H9 (cell line): ENCODE measurements at regions not wholly inside any gene's neighbourhood (a gene's known extent, or its start where the extent isn't known, plus 50 kb on each side); places are given as distances from the start of the nearest gene placed in this dataset.

Source experiments
- DNase-seq: peaks from one replicate; pipeline ENCODE4 v3.0.0-alpha.2; 2017
- H2AFZ ChIP-seq: one replicate; pipeline ENCODE4 v1.6.1; 2013; ENCODE audit warnings: mild to moderate bottlenecking, low read length, control low read depth, moderate library complexity
- H2AK5ac ChIP-seq: 2 replicates; pipeline ENCODE4 v1.6.1; 2013; ENCODE audit warnings: low read length, control low read depth, mixed read lengths; ENCODE audit not compliant: insufficient read length
- H2BK120ac ChIP-seq: one replicate; pipeline ENCODE4 v1.6.1; 2013; ENCODE audit warnings: low read depth, mild to moderate bottlenecking, low read length, control low read depth, inconsistent platforms; ENCODE audit not compliant: poor library complexity, severe bottlenecking
- H2BK12ac ChIP-seq: 2 replicates; pipeline ENCODE4 v1.6.1; 2013; ENCODE audit warnings: low read length, control low read depth, mixed read lengths, low read depth; ENCODE audit not compliant: insufficient read length
- H2BK15ac ChIP-seq: 2 replicates; pipeline ENCODE4 v1.6.1; 2013; ENCODE audit warnings: low read depth, low read length, control low read depth
- H2BK20ac ChIP-seq: one replicate; pipeline ENCODE4 v1.6.1; 2013; ENCODE audit warnings: low read depth, mild to moderate bottlenecking, low read length, control low read depth, inconsistent platforms; ENCODE audit not compliant: poor library complexity, severe bottlenecking
- H2BK5ac ChIP-seq: 2 replicates; pipeline ENCODE4 v1.6.1; 2013; ENCODE audit warnings: low read length, control low read depth, mixed read lengths; ENCODE audit not compliant: insufficient read length
- H3K14ac ChIP-seq: 2 replicates; pipeline ENCODE4 v1.6.1; 2013; ENCODE audit warnings: low read length, control low read depth; ENCODE audit not compliant: insufficient read depth
- H3K18ac ChIP-seq: 2 replicates; pipeline ENCODE4 v1.6.1; 2013; ENCODE audit warnings: low read depth, mild to moderate bottlenecking, mixed read lengths, low read length, control low read depth; ENCODE audit not compliant: insufficient read length
- H3K23ac ChIP-seq: 2 replicates; pipeline ENCODE4 v1.6.1; 2013; ENCODE audit warnings: low read length, control low read depth, mixed read lengths, low read depth; ENCODE audit not compliant: insufficient read length
- H3K23me2 ChIP-seq: 2 replicates; pipeline ENCODE4 v1.6.1; 2013; ENCODE audit warnings: low read depth, mild to moderate bottlenecking, mixed read lengths, low read length, control low read depth; ENCODE audit not compliant: insufficient read length, poor library complexity, severe bottlenecking
- H3K27ac ChIP-seq: 2 replicates; pipeline ENCODE4 v1.5.1; 2013; ENCODE audit warnings: low read length, control low read depth, mixed read lengths, low read depth; ENCODE audit not compliant: insufficient read length
- H3K27me3 ChIP-seq: 2 replicates; pipeline ENCODE4 v1.6.1; 2013; ENCODE audit warnings: low read length, control low read depth, inconsistent platforms; ENCODE audit not compliant: insufficient read depth
- H3K4ac ChIP-seq: 2 replicates; pipeline ENCODE4 v1.6.1; 2013; ENCODE audit warnings: low read depth, mild to moderate bottlenecking, control low read depth, inconsistent platforms, low read length, moderate library complexity
- H3K4me1 ChIP-seq: 2 replicates; pipeline ENCODE4 v1.6.1; 2013; ENCODE audit warnings: low read length, control low read depth, inconsistent platforms; ENCODE audit not compliant: insufficient read depth
- H3K4me2 ChIP-seq: 2 replicates; pipeline ENCODE4 v1.6.1; 2013; ENCODE audit warnings: low read length, control low read depth, mixed read lengths; ENCODE audit not compliant: insufficient read length, insufficient read depth
- H3K56ac ChIP-seq: 2 replicates; pipeline ENCODE4 v1.6.1; 2013; ENCODE audit warnings: low read depth, mild to moderate bottlenecking, mixed read lengths, low read length, control low read depth; ENCODE audit not compliant: insufficient read length
- H3K79me1 ChIP-seq: 2 replicates; pipeline ENCODE4 v1.6.1; 2013; ENCODE audit warnings: low read depth, mild to moderate bottlenecking, moderate library complexity, low read length, control low read depth, inconsistent platforms; ENCODE audit not compliant: insufficient read depth, poor library complexity, severe bottlenecking
- H3K79me2 ChIP-seq: 2 replicates; pipeline ENCODE4 v1.6.1; 2013; ENCODE audit warnings: low read length, control low read depth, inconsistent platforms; ENCODE audit not compliant: insufficient read depth
- H3K9ac ChIP-seq: 2 replicates; pipeline ENCODE4 v1.6.1; 2013; ENCODE audit warnings: low read length, control low read depth, mixed read lengths; ENCODE audit not compliant: insufficient read length; ENCODE audit errors: extremely low read depth
- H3K9me3 ChIP-seq: one replicate; pipeline ENCODE4 v1.6.1; 2013; ENCODE audit warnings: low read depth, low read length, inconsistent platforms; ENCODE audit not compliant: control insufficient read depth
- H3T11ph ChIP-seq: one replicate; pipeline ENCODE4 v1.6.1; 2013; ENCODE audit warnings: mild to moderate bottlenecking, low read length, control low read depth, inconsistent platforms
- H4K20me1 ChIP-seq: one replicate; pipeline ENCODE4 v1.6.1; 2013; ENCODE audit not compliant: control insufficient read depth, insufficient read length, insufficient read depth
- H4K5ac ChIP-seq: 2 replicates; pipeline ENCODE4 v1.6.1; 2013; ENCODE audit warnings: low read depth, mild to moderate bottlenecking, mixed read lengths, low read length, control low read depth; ENCODE audit not compliant: insufficient read length
- H4K8ac ChIP-seq: replicated peaks from 2 replicates; pipeline ENCODE4 v1.6.1; 2013; ENCODE audit warnings: low read length, control low read depth, mixed read lengths, low read depth; ENCODE audit not compliant: insufficient read length
- H4K91ac ChIP-seq: 2 replicates; pipeline ENCODE4 v1.6.1; 2013; ENCODE audit warnings: low read depth, mild to moderate bottlenecking, moderate library complexity, mixed read lengths, low read length, control low read depth; ENCODE audit not compliant: insufficient read length
- H3K27ac Mint-ChIP-seq, 3 experiments: 2 replicates in 2 of 3; 3 replicates in 1 of 3; pipeline ENCODE4 v1.8.0; 2020 to 2021; ENCODE audit warnings: mixed read lengths in 3 of 3, mild to moderate bottlenecking in 1 of 3, moderate library complexity in 1 of 3
- H3K27me3 Mint-ChIP-seq: 2 replicates; pipeline ENCODE4 v1.8.0; 2021; ENCODE audit warnings: low read depth, mild to moderate bottlenecking, moderate library complexity, mixed read lengths
- H3K36me3 Mint-ChIP-seq, 3 experiments: 2 replicates in 2 of 3; 3 replicates in 1 of 3; pipeline ENCODE4 v1.8.0; 2020 to 2021; ENCODE audit warnings: low read depth in 3 of 3, mixed read lengths in 3 of 3; ENCODE audit not compliant: insufficient read depth in 1 of 3
- H3K4me1 Mint-ChIP-seq, 2 experiments: 2 replicates each; pipeline ENCODE4 v1.8.0; 2020; ENCODE audit warnings: mixed read lengths in 2 of 2
- H3K4me3 Mint-ChIP-seq, 2 experiments: 2 replicates in 1 of 2; 3 replicates in 1 of 2; pipeline ENCODE4 v1.8.0; 2020 to 2021; ENCODE audit warnings: mild to moderate bottlenecking in 2 of 2, mixed read lengths in 2 of 2, moderate library complexity in 1 of 2
- H3K9me3 Mint-ChIP-seq, 2 experiments: 2 replicates in 1 of 2; 3 replicates in 1 of 2; pipeline ENCODE4 v1.8.0; 2020; ENCODE audit warnings: mild to moderate bottlenecking in 2 of 2, mixed read lengths in 2 of 2, moderate library complexity in 1 of 2
- CTCF ChIP-seq: fragments of 200-600 bp; sonication (generic); conservative IDR thresholded peaks from 3 replicates; pipeline ENCODE4 v1.8.0; 2021; ENCODE audit warnings: antibody characterized with exemption, mild to moderate bottlenecking
- WGBS: extraction: QIAGEN DNeasy Blood & Tissue Kit; methylation state at CpG from one replicate; pipeline ENCODE4 v1.1.7; 2013; ENCODE audit warnings: missing lambda C conversion rate, low lambda C conversion rate, mixed read lengths; ENCODE audit not compliant: insufficient read length; ENCODE audit errors: extremely low coverage; 5-methylcytosine and 5-hydroxymethylcytosine counted together

GRCh38 chr16:87061243-87061920 lies 255.8 kb downstream of the C16orf95 start:
- Histone ChIP-seq H3K79me1 (no peaks in the 10 kb centered on the region), H4K20me1 (no peaks in the 10 kb centered on the region), H3K56ac (no peak overlapping the region), H2BK12ac (no peak overlapping the region), H3K27ac (no peak overlapping the region), H3K4me2 (no peak overlapping the region), H3K18ac (no peak overlapping the region), H3K79me2 (no peaks in the 10 kb centered on the region), H2AK5ac (no peak overlapping the region), H2BK120ac (no peak overlapping the region), H4K91ac (no peak overlapping the region), H4K8ac (no peak overlapping the region), H3T11ph (no peak overlapping the region), H3K9ac (no peak overlapping the region), H3K4ac (no peak overlapping the region), H2BK20ac (no peak overlapping the region), H3K23me2 (no peaks in the 10 kb centered on the region), H4K5ac (no peak overlapping the region), H2BK15ac (no peak overlapping the region), H2AFZ (no peak overlapping the region), H2BK5ac (no peak overlapping the region), H3K4me1 (peaks cover 3% of the 10 kb centered on the region), H3K9me3 (no peaks in the 10 kb centered on the region), H3K27me3 (no peaks in the 10 kb centered on the region), H3K14ac (no peak overlapping the region), H3K23ac (no peak overlapping the region)
- Mint-ChIP-seq H3K4me3 (no peak overlapping the region), H3K4me1 (peaks cover 24 to 33% of the 10 kb centered on the region in 2 experiments), H3K27me3 (peaks cover 13% of the 10 kb centered on the region), H3K27ac (no peak overlapping the region), H3K36me3 (no peaks in the 10 kb centered on the region), H3K9me3 (no peaks in the 10 kb centered on the region)
- TF ChIP-seq CTCF: no peak
- no peak for DNase-seq
- WGBS: no CpG with 5 or more reads among the region's 5 CpGs
